ENCODE measurements at regions not wholly inside any gene's neighbourhood (a gene's known extent, or its start where the extent isn't known, plus 50 kb on each side); places are given as distances from the start of the nearest gene placed in this dataset.
"Not testable (repeated sequence)": the region's sequence is repeated elsewhere in the genome, so short reads cannot be mapped to it uniquely, and the experiment has no call there.

DNA sequence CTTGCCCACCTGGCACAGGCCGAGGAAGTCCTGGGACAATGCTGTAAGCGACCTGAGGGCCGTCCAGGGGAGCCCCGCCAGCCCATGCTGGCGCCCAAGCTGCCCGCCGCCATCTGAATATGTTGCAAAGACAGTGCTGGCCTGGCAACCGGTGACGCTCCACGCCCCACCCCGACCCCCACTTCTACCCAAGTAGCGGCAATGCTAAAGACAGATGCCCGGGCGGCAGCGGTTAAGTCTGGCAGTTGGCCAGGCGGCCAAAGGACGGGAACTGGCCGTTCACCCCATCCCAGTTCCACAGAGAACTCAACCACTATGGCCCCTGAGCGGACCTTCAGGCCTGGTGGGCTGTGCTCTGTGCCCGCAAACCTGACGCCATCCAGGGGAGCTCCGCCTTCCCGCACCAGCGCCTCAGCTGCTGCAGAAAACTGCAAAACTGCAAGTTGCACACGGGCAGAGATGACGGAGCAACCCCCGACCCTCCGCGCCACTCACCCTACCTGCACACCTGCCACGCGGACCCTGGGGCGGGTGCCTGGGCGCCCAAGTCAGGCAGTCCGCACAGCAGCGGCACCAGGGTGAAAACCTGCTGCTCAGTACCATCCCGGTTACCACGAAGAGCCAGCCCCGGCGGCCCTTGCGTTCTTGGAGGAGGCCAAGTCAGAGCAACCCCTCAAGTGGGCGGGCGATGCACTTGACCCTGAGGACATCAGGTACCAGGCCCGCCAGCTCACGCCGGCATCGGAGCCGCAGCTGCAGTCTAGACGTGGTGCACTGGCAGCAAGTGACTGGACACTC is 667.6 kb downstream of the SPATA31A6 start:
- DNase-seq (ENCODE audit: low read depth, low spot score); H3K4me2 ChIP-seq (ENCODE audit: insufficient read depth, low read length); H3K4me1 ChIP-seq (ENCODE audit: control insufficient read depth, extremely low read depth, insufficient read depth, low read length); H3K4me3 ChIP-seq (replicated peaks in 1 of 3; ENCODE audit: insufficient read depth in 1 of 3, low read depth in 1 of 3, low read length in 3 of 3); FAIRE-seq; POLR2A ChIA-PET; dilution Hi-C loops (cut with MboI; ENCODE audit: extremely low pct_ligation_motif_present, low sequenced_read_pairs); H3K9me3 ChIP-seq (replicated peaks; ENCODE audit: control insufficient read depth, insufficient read depth, low read length); H3K9ac ChIP-seq (replicated peaks; ENCODE audit: extremely low read depth, insufficient read depth, low read length); H3K27ac ChIP-seq (ENCODE audit: insufficient read depth, low read depth, low read length); CTCF ChIA-PET; H3K9me1 ChIP-seq (replicated peaks; ENCODE audit: control insufficient read depth, extremely low read depth, insufficient read depth, low read length); H3K36me3 ChIP-seq (ENCODE audit: control insufficient read depth in 2 of 2, extremely low read depth in 1 of 2, insufficient read depth in 2 of 2, low read length in 2 of 2); H3K27me3 ChIP-seq (ENCODE audit: control insufficient read depth in 2 of 2, insufficient read depth in 2 of 2, low read length in 2 of 2); H2AFZ ChIP-seq (ENCODE audit: low read depth, low read length); BruUV-seq (replicated peaks); H4K20me1 ChIP-seq (replicated peaks; ENCODE audit: control insufficient read depth, extremely low read depth, insufficient read depth, low read length); H3K79me2 ChIP-seq (ENCODE audit: control insufficient read depth, insufficient read depth, low read length); intact Hi-C loops (cut with micrococcal nuclease): not testable (repeated sequence)

GRCh38 chr9:42851701-42852100 is 668.2 kb downstream of the SPATA31A6 start:
- DNase-seq (ENCODE audit: low read depth, low spot score); FAIRE-seq; H3K27me3 ChIP-seq (ENCODE audit: control insufficient read depth in 2 of 2, insufficient read depth in 2 of 2, low read length in 2 of 2); H3K9ac ChIP-seq (replicated peaks; ENCODE audit: extremely low read depth, insufficient read depth, low read length); POLR2A ChIA-PET; H3K79me2 ChIP-seq (ENCODE audit: control insufficient read depth, insufficient read depth, low read length); CTCF ChIA-PET; dilution Hi-C loops (cut with MboI; ENCODE audit: extremely low pct_ligation_motif_present, low sequenced_read_pairs); H3K4me1 ChIP-seq (ENCODE audit: control insufficient read depth, extremely low read depth, insufficient read depth, low read length); H2AFZ ChIP-seq (ENCODE audit: low read depth, low read length); H3K9me1 ChIP-seq (replicated peaks; ENCODE audit: control insufficient read depth, extremely low read depth, insufficient read depth, low read length); H4K20me1 ChIP-seq (replicated peaks; ENCODE audit: control insufficient read depth, extremely low read depth, insufficient read depth, low read length); H3K27ac ChIP-seq (ENCODE audit: insufficient read depth, low read depth, low read length); H3K36me3 ChIP-seq (ENCODE audit: control insufficient read depth in 2 of 2, extremely low read depth in 1 of 2, insufficient read depth in 2 of 2, low read length in 2 of 2); intact Hi-C loops (cut with micrococcal nuclease); H3K9me3 ChIP-seq (replicated peaks; ENCODE audit: control insufficient read depth, insufficient read depth, low read length); BruUV-seq (replicated peaks); H3K4me2 ChIP-seq (ENCODE audit: insufficient read depth, low read length); H3K4me3 ChIP-seq (replicated peaks in 1 of 3; ENCODE audit: insufficient read depth in 1 of 3, low read depth in 1 of 3, low read length in 3 of 3): not testable (repeated sequence)

DNA sequence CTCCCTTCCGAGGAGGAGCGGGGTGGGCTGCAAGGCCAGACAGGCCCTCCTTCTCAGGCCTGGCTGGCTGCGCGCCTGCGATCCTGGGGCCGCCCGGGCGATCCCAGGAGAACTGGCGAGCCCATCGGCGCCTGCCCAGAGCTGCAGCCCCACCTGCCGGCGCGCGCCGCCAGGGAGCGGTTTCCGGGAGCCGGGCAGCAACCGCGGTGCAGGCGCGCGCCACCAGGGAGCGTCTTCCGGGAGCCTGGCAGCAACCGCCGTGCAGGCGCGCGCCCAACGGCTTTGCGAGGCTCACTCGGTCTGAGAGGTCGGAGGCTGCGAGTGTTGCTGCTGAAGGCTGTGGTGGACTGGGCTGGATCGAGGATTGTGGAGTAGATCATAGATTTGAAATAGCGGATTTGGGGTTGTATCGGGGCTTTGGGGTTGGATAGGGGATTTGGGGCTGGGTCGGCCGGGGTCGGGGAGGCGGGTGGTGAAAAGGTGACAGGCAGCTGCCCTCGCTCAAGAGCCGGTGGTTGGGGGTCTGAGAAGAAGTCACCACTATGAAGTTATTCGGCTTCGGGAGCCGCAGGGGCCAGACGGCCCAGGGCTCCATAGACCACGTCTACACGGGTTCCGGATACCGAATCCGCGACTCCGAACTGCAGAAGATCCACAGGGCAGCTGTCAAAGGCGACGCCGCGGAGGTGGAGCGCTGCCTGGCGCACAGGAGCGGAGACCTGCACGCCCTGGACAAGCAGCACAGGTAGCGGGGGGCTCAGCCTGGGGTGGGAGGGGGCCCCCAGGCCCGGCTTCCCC is 668.9 kb downstream of the SPATA31A6 start:
- H3K4me2 ChIP-seq (ENCODE audit: insufficient read depth, low read length); H3K27ac ChIP-seq (ENCODE audit: insufficient read depth, low read depth, low read length); DNase-seq (ENCODE audit: low read depth, low spot score); H3K9ac ChIP-seq (replicated peaks; ENCODE audit: extremely low read depth, insufficient read depth, low read length); BruUV-seq (replicated peaks); H3K79me2 ChIP-seq (ENCODE audit: control insufficient read depth, insufficient read depth, low read length); intact Hi-C loops (cut with micrococcal nuclease); H3K27me3 ChIP-seq (ENCODE audit: control insufficient read depth in 2 of 2, insufficient read depth in 2 of 2, low read length in 2 of 2); H3K36me3 ChIP-seq (ENCODE audit: control insufficient read depth in 2 of 2, extremely low read depth in 1 of 2, insufficient read depth in 2 of 2, low read length in 2 of 2); H3K4me1 ChIP-seq (ENCODE audit: control insufficient read depth, extremely low read depth, insufficient read depth, low read length); H2AFZ ChIP-seq (ENCODE audit: low read depth, low read length); H3K9me1 ChIP-seq (replicated peaks; ENCODE audit: control insufficient read depth, extremely low read depth, insufficient read depth, low read length); POLR2A ChIA-PET; H3K9me3 ChIP-seq (replicated peaks; ENCODE audit: control insufficient read depth, insufficient read depth, low read length); H3K4me3 ChIP-seq (replicated peaks in 1 of 3; ENCODE audit: insufficient read depth in 1 of 3, low read depth in 1 of 3, low read length in 3 of 3); FAIRE-seq; H4K20me1 ChIP-seq (replicated peaks; ENCODE audit: control insufficient read depth, extremely low read depth, insufficient read depth, low read length); dilution Hi-C loops (cut with MboI; ENCODE audit: extremely low pct_ligation_motif_present, low sequenced_read_pairs): not testable (repeated sequence)
- CTCF ChIA-PET = interaction anchor here (1.2 kb wide), 1 partner anchor 109 kb away, joined by 3 read pairs; no protein-coding TSS in a partner anchor

DNA sequence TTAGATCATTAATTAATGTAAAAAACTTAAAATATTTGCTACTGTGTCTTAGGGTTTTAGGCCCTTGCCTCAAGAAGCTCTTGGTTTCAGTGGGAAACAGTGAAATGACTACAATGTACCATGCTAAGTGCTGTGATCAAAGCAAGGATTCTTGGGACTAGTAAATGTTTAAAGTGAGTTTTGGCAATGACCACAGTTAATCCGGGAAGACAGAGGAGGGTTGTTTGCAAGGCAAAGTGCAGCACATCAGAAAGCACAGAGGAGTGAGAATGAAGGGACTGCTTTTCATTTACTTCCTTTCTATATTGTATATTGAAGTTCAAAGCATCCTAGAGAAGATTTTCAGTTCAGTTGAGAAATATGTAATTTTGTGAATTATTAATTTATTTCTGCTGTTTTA is 676.7 kb downstream of the SPATA31A6 start:
- H3K27me3 ChIP-seq (ENCODE audit: control insufficient read depth in 2 of 2, insufficient read depth in 2 of 2, low read length in 2 of 2); POLR2A ChIA-PET; H3K27ac ChIP-seq (ENCODE audit: insufficient read depth, low read depth, low read length); H3K4me3 ChIP-seq (replicated peaks in 1 of 3; ENCODE audit: insufficient read depth in 1 of 3, low read depth in 1 of 3, low read length in 3 of 3); DNase-seq (ENCODE audit: low read depth, low spot score); BruUV-seq (replicated peaks); dilution Hi-C loops (cut with MboI; ENCODE audit: extremely low pct_ligation_motif_present, low sequenced_read_pairs); intact Hi-C loops (cut with micrococcal nuclease); FAIRE-seq; H3K9me1 ChIP-seq (replicated peaks; ENCODE audit: control insufficient read depth, extremely low read depth, insufficient read depth, low read length); H2AFZ ChIP-seq (ENCODE audit: low read depth, low read length); H3K9ac ChIP-seq (replicated peaks; ENCODE audit: extremely low read depth, insufficient read depth, low read length); H3K4me2 ChIP-seq (ENCODE audit: insufficient read depth, low read length); H3K79me2 ChIP-seq (ENCODE audit: control insufficient read depth, insufficient read depth, low read length); H4K20me1 ChIP-seq (replicated peaks; ENCODE audit: control insufficient read depth, extremely low read depth, insufficient read depth, low read length); H3K4me1 ChIP-seq (ENCODE audit: control insufficient read depth, extremely low read depth, insufficient read depth, low read length); H3K36me3 ChIP-seq (ENCODE audit: control insufficient read depth in 2 of 2, extremely low read depth in 1 of 2, insufficient read depth in 2 of 2, low read length in 2 of 2); H3K9me3 ChIP-seq (replicated peaks; ENCODE audit: control insufficient read depth, insufficient read depth, low read length); CTCF ChIA-PET: not testable (repeated sequence)
